ENCODE measurements at regions not wholly inside any gene's neighbourhood (a gene's known extent, or its start where the extent isn't known, plus 50 kb on each side); places are given as distances from the start of the nearest gene placed in this dataset.
A peak's percentile ranks its signal among the peaks of the same experiment; 100 is the strongest.

GRCh38 chr12:94082690-94083089, 65.7 kb upstream of the PLXNC1 start:
- Histone ChIP-seq H3K4me1 (ENCODE audit: insufficient read depth) (peaks cover 7% of the 10 kb centered on the region), H3K4me3 (no peak overlapping the region), H3K36me3 (no peaks in the 10 kb centered on the region), H3K9me3 (no peaks in the 10 kb centered on the region), H3K27me3 (no peaks in the 10 kb centered on the region), H3K27ac (no peak overlapping the region)
- 75 to 90% (median 86%) methylated on average over 5 of the region's 5 CpGs for WGBS, 3 donors
- intact Hi-C loops (cut with DNase I), result no loop called here
- TF ChIP-seq POLR2A (IDR thresholded peaks at IDR 0.05) (no peak), CTCF (IDR thresholded peaks at IDR 0.05) (no peak), EP300 (IDR thresholded peaks at IDR 0.05) (no peak)
- no peak for DNase-seq

DNA sequence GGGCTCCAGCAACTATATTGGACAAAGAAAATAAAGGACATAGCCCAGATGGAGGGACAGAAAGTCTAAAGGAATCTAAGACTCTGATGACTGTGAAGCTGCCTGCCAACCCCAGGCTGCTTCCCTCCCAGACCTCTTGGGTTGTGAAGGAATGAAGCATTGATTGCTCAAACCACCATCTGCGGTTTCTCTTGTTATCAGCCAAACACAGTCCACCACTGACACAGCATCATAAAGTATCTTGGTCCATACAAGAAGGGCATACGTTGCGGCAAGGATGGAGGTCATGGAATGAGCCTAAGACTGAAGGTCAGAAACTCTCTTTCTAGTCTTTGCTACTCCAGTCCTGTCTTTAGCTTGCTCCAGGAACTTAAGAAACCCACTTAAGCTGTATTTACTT, 58.5 kb upstream of the PLXNC1 start:
- DNase-seq, result no peak
- Histone ChIP-seq H3K9me3 (no peaks in the 10 kb centered on the region), H3K27me3 (no peaks in the 10 kb centered on the region), H3K4me3 (no peak overlapping the region), H3K36me3 (no peaks in the 10 kb centered on the region), H3K27ac (no peak overlapping the region), H3K4me1 (ENCODE audit: insufficient read depth) (no peaks in the 10 kb centered on the region)
- intact Hi-C loops (cut with DNase I), result no loop called here
- TF ChIP-seq POLR2A (IDR thresholded peaks at IDR 0.05), result no peak
- TF ChIP-seq EP300 (IDR thresholded peaks at IDR 0.05), result no peak
- TF ChIP-seq CTCF (IDR thresholded peaks at IDR 0.05), result no peak
- WGBS, 3 donors, result 60 to 84% (median 79%) methylated on average over 3 of the region's 3 CpGs

DNA sequence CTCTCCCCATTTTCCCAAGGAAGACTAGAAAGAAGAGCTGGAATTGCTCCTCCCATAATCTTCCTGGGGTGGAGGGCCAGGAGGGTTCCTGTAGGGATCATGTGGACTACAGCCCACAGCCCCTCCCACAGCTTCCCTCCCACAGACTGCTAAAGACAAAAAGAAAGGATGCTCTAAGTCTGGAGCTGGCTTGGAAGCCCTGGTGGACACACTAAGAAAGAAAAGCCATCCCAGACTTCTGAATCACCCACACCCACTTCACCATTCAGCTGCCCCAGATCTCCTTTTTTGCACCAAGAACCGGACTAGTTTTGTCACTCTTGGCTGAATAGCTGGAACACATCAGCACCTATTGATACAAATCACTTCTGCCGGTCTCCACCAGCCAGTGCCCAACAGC, 56.8 kb upstream of the PLXNC1 start:
- WGBS, 3 donors, result 69 to 87% (median 76%) methylated on average over 2 of the region's 2 CpGs
- H3K27me3 ChIP-seq, result no peaks in the 10 kb centered on the region
- no peak overlapping the region for H3K27ac ChIP-seq
- H3K4me3 ChIP-seq, result no peak overlapping the region
- H3K9me3 ChIP-seq, result no peaks in the 10 kb centered on the region
- no peak for DNase-seq
- intact Hi-C loops (cut with DNase I), result no loop called here
- no peak for TF ChIP-seq CTCF (IDR thresholded peaks at IDR 0.05)
- TF ChIP-seq POLR2A (IDR thresholded peaks at IDR 0.05), result no peak
- no peak for TF ChIP-seq EP300 (IDR thresholded peaks at IDR 0.05)
- H3K4me1 ChIP-seq (ENCODE audit: insufficient read depth), result no peaks in the 10 kb centered on the region
- no peaks in the 10 kb centered on the region for H3K36me3 ChIP-seq

DNA sequence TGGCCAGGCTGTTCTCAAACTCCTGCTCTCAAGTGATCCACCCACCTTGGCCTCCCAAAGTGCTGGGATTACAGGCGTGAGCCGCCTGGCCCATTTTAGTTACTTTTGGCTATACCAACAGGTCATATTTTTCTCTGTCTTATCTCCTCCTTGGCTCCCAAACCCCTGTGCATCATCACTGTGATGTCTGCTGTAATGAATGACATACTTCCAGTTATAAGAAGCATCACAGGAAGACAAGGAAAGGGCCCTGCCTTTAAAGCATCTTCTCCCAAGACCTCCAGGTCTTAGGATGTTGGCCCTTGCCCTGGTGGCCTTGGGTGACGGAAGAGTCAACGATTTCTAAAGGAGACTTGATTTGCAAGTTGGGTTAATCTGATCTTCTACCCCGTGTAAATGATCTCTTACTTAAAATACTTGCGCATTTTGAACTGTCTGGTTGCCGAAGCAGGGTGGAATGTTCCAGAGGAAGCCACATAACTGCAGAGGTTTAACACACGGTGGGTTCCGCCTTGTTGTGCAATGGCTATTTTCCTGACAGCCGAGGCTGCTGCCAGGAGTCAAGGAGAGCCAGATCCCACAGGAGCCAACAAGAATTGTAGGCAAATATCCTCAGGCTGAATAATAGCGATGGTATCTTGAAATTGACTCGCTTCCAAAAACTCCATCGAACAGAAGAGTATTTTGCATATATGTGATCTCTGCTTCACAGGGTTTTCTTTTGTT, 55.7 kb upstream of the PLXNC1 start:
- intact Hi-C loops (cut with DNase I), result no loop called here
- H3K9me3 ChIP-seq, result no peaks in the 10 kb centered on the region

More for the DNA sequence above, 55.7 kb upstream of the PLXNC1 start:
- no peak overlapping the region for H3K4me3 ChIP-seq
- DNase-seq, result peak in 1 of 5 donors; percentile 44
- no peak for TF ChIP-seq CTCF (IDR thresholded peaks at IDR 0.05)
- no peak for TF ChIP-seq POLR2A (IDR thresholded peaks at IDR 0.05)
- TF ChIP-seq EP300 (IDR thresholded peaks at IDR 0.05), result no peak
- H3K36me3 ChIP-seq, result no peaks in the 10 kb centered on the region
- WGBS, 3 donors, result 53 to 70% (median 67%) methylated on average over 13 of the region's 13 CpGs
- H3K4me1 ChIP-seq (ENCODE audit: insufficient read depth), result no peaks in the 10 kb centered on the region
- H3K27me3 ChIP-seq, result no peaks in the 10 kb centered on the region
- H3K27ac ChIP-seq, result no peak overlapping the region
